GM12891 (cell line): ENCODE measurements at regions not wholly inside any gene's neighbourhood (a gene's known extent, or its start where the extent isn't known, plus 50 kb on each side); places are given as distances from the start of the nearest gene placed in this dataset.

Experiments used
- DNase-seq: peaks from one replicate; pipeline ENCODE4 v3.0.0; 2011; ENCODE audit warnings: low spot score; ENCODE audit not compliant: insufficient read length
- FAIRE-seq: peaks from 2 replicates; lab custom pipeline; 2011; peaks lifted over from hg19 to GRCh38; lab: Jason Lieb, UNC
- PAX5 ChIP-seq: IDR thresholded peaks from 2 replicates; pipeline ENCODE4 v1.6.1; 2011; ENCODE audit warnings: low read length, moderate library complexity, mild to moderate bottlenecking; ENCODE audit not compliant: insufficient read depth, severe bottlenecking
- POLR2A ChIP-seq: IDR thresholded peaks from 2 replicates; pipeline ENCODE4 v1.6.1; 2011; ENCODE audit warnings: low read depth, low read length, control low read depth
- POLR2AphosphoS5 ChIP-seq: IDR thresholded peaks from 2 replicates; pipeline ENCODE4 v1.6.1; 2011; ENCODE audit warnings: low read depth, low read length, control low read depth
- POU2F2 ChIP-seq: IDR thresholded peaks from 2 replicates; pipeline ENCODE4 v1.6.1; 2011; ENCODE audit warnings: low read depth, mild to moderate bottlenecking, control low read depth, low read length, moderate library complexity
- SPI1 ChIP-seq: IDR thresholded peaks from 2 replicates; pipeline ENCODE4 v1.6.1; 2011; ENCODE audit warnings: low read depth, low read length, control low read depth
- TAF1 ChIP-seq: IDR thresholded peaks from 2 replicates; pipeline ENCODE4 v1.6.1; 2011; ENCODE audit warnings: low read depth, low read length, control low read depth

- FAIRE-seq (peak; percentile 87), DNase-seq (no peak)
- TF ChIP-seq POLR2AphosphoS5 (no peak), POLR2A (no peak), SPI1 (no peak), TAF1 (no peak), POU2F2 (no peak), PAX5 (no peak)
Observed at GRCh38 chr5:100479079-100479688, 56.0 kb upstream of the FAM174A start.

GRCh38 chr5:100472091-100472490 lies 63.1 kb upstream of the FAM174A start:
- DNase-seq: no peak
- FAIRE-seq: no peak
- TF ChIP-seq POLR2AphosphoS5: no peak
- TF ChIP-seq TAF1: no peak
- TF ChIP-seq SPI1: no peak
- TF ChIP-seq POU2F2: no peak
- TF ChIP-seq POLR2A: no peak
- no peak for TF ChIP-seq PAX5

GRCh38 chr5:100469767-100470166 lies 65.4 kb upstream of the FAM174A start:
- FAIRE-seq: no peak

GRCh38 chr5:100464418-100464817 lies 70.8 kb upstream of the FAM174A start:
- FAIRE-seq (no peak), DNase-seq (no peak)
- TF ChIP-seq SPI1: no peak
- no peak for TF ChIP-seq TAF1
- TF ChIP-seq POLR2AphosphoS5: no peak
- TF ChIP-seq POLR2A: no peak
- no peak for TF ChIP-seq PAX5

More at GRCh38 chr5:100469767-100470166, 65.4 kb upstream of the FAM174A start:
- no peak for DNase-seq
- no peak for TF ChIP-seq PAX5
- peak; percentile 78 for TF ChIP-seq SPI1

- DNase-seq: no peak
- no peak for FAIRE-seq
- TF ChIP-seq POLR2AphosphoS5 (no peak), POU2F2 (no peak), PAX5 (no peak), SPI1 (no peak), POLR2A (no peak)
Observed at GRCh38 chr5:100456615-100457014, 78.6 kb upstream of the FAM174A start.

- TF ChIP-seq TAF1 (no peak), PAX5 (no peak), SPI1 (no peak), POLR2A (no peak), POLR2AphosphoS5 (no peak), POU2F2 (no peak)
- DNase-seq (no peak), FAIRE-seq (no peak)
Observed at GRCh38 chr5:100452126-100452525, 83.0 kb upstream of the FAM174A start.

GRCh38 chr5:100448111-100448528 lies 87.1 kb upstream of the FAM174A start:
- FAIRE-seq (no peak), DNase-seq (no peak)
- no peak for TF ChIP-seq POLR2AphosphoS5
- no peak for TF ChIP-seq POLR2A
- no peak for TF ChIP-seq SPI1
- TF ChIP-seq PAX5: no peak
- TF ChIP-seq POU2F2: no peak
- no peak for TF ChIP-seq TAF1

- no peak for DNase-seq
- no peak for TF ChIP-seq SPI1
- no peak for TF ChIP-seq POLR2AphosphoS5
- no peak for TF ChIP-seq POU2F2
- TF ChIP-seq POLR2A: no peak
- TF ChIP-seq TAF1: no peak
- TF ChIP-seq PAX5: no peak
- no peak for FAIRE-seq
Observed at GRCh38 chr5:100446879-100447430, 88.2 kb upstream of the FAM174A start.

GRCh38 chr5:100444961-100445360 lies 90.2 kb upstream of the FAM174A start:
- no peak for DNase-seq
- no peak for TF ChIP-seq TAF1
- no peak for TF ChIP-seq SPI1
- TF ChIP-seq PAX5: no peak
- no peak for TF ChIP-seq POU2F2
- no peak for TF ChIP-seq POLR2A
- TF ChIP-seq POLR2AphosphoS5: no peak
- no peak for FAIRE-seq
